HG02885 (cell line): ENCODE measurements at regions not wholly inside any gene's neighbourhood (a gene's known extent, or its start where the extent isn't known, plus 50 kb on each side); places are given as distances from the start of the nearest gene placed in this dataset.

Experiments used
- ATAC-seq: cut with Tn5 transposase; IDR thresholded peaks from one replicate; pipeline ENCODE4 v1.9.1; 2021; ENCODE audit warnings: mild to moderate bottlenecking; ENCODE audit not compliant: unreplicated experiment, poor library complexity

GRCh38 chr16:74232806-74233465 is 63.7 kb upstream of the PSMD7 start:
- no peak for ATAC-seq

GRCh38 chr16:74230126-74230525 is 66.5 kb upstream of the PSMD7 start:
- no peak for ATAC-seq

- no peak for ATAC-seq
Observed at GRCh38 chr16:74226338-74226954, 70.2 kb upstream of the PSMD7 start.

GRCh38 chr16:74224828-74225612 is 71.6 kb upstream of the PSMD7 start:
- ATAC-seq, result no peak

- no peak for ATAC-seq
Observed at GRCh38 chr16:74221828-74222227, 74.8 kb upstream of the PSMD7 start.

GRCh38 chr16:74219706-74220105 is 76.9 kb upstream of the PSMD7 start:
- no peak for ATAC-seq

GRCh38 chr16:74218871-74219270 is 77.7 kb upstream of the PSMD7 start:
- ATAC-seq, result no peak

GRCh38 chr16:74216319-74216718 is 80.3 kb upstream of the PSMD7 start:
- ATAC-seq, result no peak

- ATAC-seq, result no peak
Observed at GRCh38 chr16:74215249-74215648, 81.4 kb upstream of the PSMD7 start.

- ATAC-seq, result no peak
Observed at GRCh38 chr16:74213372-74213771, 83.2 kb upstream of the PSMD7 start.

- no peak for ATAC-seq
Observed at GRCh38 chr16:74210245-74210644, 86.4 kb upstream of the PSMD7 start.

GRCh38 chr16:74202009-74202408 is 94.6 kb upstream of the PSMD7 start:
- no peak for ATAC-seq

GRCh38 chr16:74201576-74201975 is 95.0 kb upstream of the PSMD7 start:
- ATAC-seq, result no peak

GRCh38 chr16:74200921-74201320 is 95.7 kb upstream of the PSMD7 start:
- ATAC-seq, result no peak

- ATAC-seq, result no peak
Observed at GRCh38 chr16:74199842-74200124, 96.8 kb upstream of the PSMD7 start.

GRCh38 chr16:74199066-74199841 is 97.4 kb upstream of the PSMD7 start:
- no peak for ATAC-seq

GRCh38 chr16:74192281-74192797 is 104.3 kb upstream of the PSMD7 start:
- ATAC-seq, result no peak

GRCh38 chr16:74190292-74190691 is 106.3 kb upstream of the PSMD7 start:
- ATAC-seq, result no peak

GRCh38 chr16:74188856-74189255 is 107.8 kb upstream of the PSMD7 start:
- ATAC-seq, result no peak

- ATAC-seq, result no peak
Observed at GRCh38 chr16:74186561-74186971, 110.0 kb upstream of the PSMD7 start.

- no peak for ATAC-seq
Observed at GRCh38 chr16:74184839-74185238, 111.8 kb upstream of the PSMD7 start.
